Liver (tissue), 8 donors: ENCODE measurements at regions not wholly inside any gene's neighbourhood (a gene's known extent, or its start where the extent isn't known, plus 50 kb on each side); places are given as distances from the start of the nearest gene placed in this dataset.
A peak's percentile ranks its signal among the peaks of the same experiment; 100 is the strongest.
"Not testable (repeated sequence)": the region's sequence is repeated elsewhere in the genome, so short reads cannot be mapped to it uniquely, and the experiment has no call there.

Experiments
- DNase-seq: peaks from one replicate; pipeline ENCODE4 v3.0.0-alpha.2; 2017; ENCODE audit warnings: low spot score
- H3K27ac ChIP-seq, 2 donors: one replicate each; pipeline ENCODE4 v1.7.0; 2013; ENCODE audit warnings: inconsistent platforms in 2 of 2, low read length in 2 of 2, control low read depth in 1 of 2, low read depth in 1 of 2, mild to moderate bottlenecking in 1 of 2
- H3K27me3 ChIP-seq, 4 donors: one replicate each; pipeline versions ENCODE4 v1.6.1 to v1.7.0; 2013; ENCODE audit warnings: low read length in 3 of 4, inconsistent platforms in 1 of 4, mild to moderate bottlenecking in 1 of 4, moderate library complexity in 1 of 4; ENCODE audit not compliant: control insufficient read depth in 4 of 4, insufficient read depth in 4 of 4
- H3K36me3 ChIP-seq, 4 donors: one replicate each; pipeline versions ENCODE4 v1.6.1 to v1.7.0; 2013; ENCODE audit warnings: low read length in 3 of 4, mild to moderate bottlenecking in 3 of 4, low read depth in 1 of 4, moderate library complexity in 1 of 4; ENCODE audit not compliant: control insufficient read depth in 4 of 4, insufficient read depth in 3 of 4
- H3K4me1 ChIP-seq, 4 donors: one replicate each; pipeline versions ENCODE4 v1.6.1 to v1.7.0; 2013; ENCODE audit warnings: low read length in 3 of 4, mild to moderate bottlenecking in 3 of 4, moderate library complexity in 1 of 4; ENCODE audit not compliant: control insufficient read depth in 4 of 4, insufficient read depth in 4 of 4
- H3K4me3 ChIP-seq, 3 donors: one replicate each; pipeline versions ENCODE4 v1.6.1 to v1.7.0; 2013; ENCODE audit warnings: low read length in 3 of 3, control low read depth in 1 of 3, low read depth in 1 of 3, mild to moderate bottlenecking in 1 of 3
- H3K9ac ChIP-seq, 2 donors: one replicate each; pipeline ENCODE4 v1.7.0; 2013; ENCODE audit warnings: low read length in 2 of 2, mild to moderate bottlenecking in 2 of 2, moderate library complexity in 2 of 2, control low read depth in 1 of 2, low read depth in 1 of 2
- H3K9me3 ChIP-seq, 4 donors: one replicate each; pipeline versions ENCODE4 v1.6.1 to v1.7.0; 2013; ENCODE audit warnings: low read length in 3 of 4; ENCODE audit not compliant: control insufficient read depth in 4 of 4
- ATF3 ChIP-seq: IDR thresholded peaks from 2 replicates; pipeline ENCODE4 v1.6.1; 2016; ENCODE audit warnings: antibody characterized with exemption
- EGR1 ChIP-seq, 2 donors: IDR thresholded peaks; 2 replicates each; pipeline ENCODE4 v1.6.1; 2016 to 2018; ENCODE audit warnings: antibody characterized with exemption in 2 of 2, low read depth in 2 of 2
- FOXA2 ChIP-seq: IDR thresholded peaks from 2 replicates; pipeline ENCODE4 v1.6.1; 2016; ENCODE audit warnings: antibody characterized with exemption
- HNF4G ChIP-seq: IDR thresholded peaks from 2 replicates; pipeline ENCODE4 v1.6.1; 2016; ENCODE audit warnings: antibody characterized with exemption
- JUND ChIP-seq, 2 donors: IDR thresholded peaks; 2 replicates each; pipeline ENCODE4 v1.6.1; 2016; ENCODE audit warnings: antibody characterized with exemption in 2 of 2
- RAD21 ChIP-seq, 2 donors: IDR thresholded peaks; 2 replicates each; pipeline ENCODE4 v1.6.1; 2016; ENCODE audit warnings: antibody characterized with exemption in 2 of 2, mild to moderate bottlenecking in 2 of 2
- RXRA ChIP-seq, 2 donors: IDR thresholded peaks; 2 replicates each; pipeline ENCODE4 v1.6.1; 2017 to 2018; ENCODE audit warnings: antibody characterized with exemption in 2 of 2, mild to moderate bottlenecking in 1 of 2
- SP1 ChIP-seq: IDR thresholded peaks from 2 replicates; pipeline ENCODE4 v1.6.1; 2018; ENCODE audit warnings: antibody characterized with exemption, mild to moderate bottlenecking
- YY1 ChIP-seq: IDR thresholded peaks from 2 replicates; pipeline ENCODE4 v1.6.1; 2016; ENCODE audit warnings: antibody characterized with exemption, mild to moderate bottlenecking
- WGBS: extraction: QIAGEN DNeasy Blood & Tissue Kit; methylation state at CpG from one replicate; pipeline ENCODE4 v1.1.7; 2013; 5-methylcytosine and 5-hydroxymethylcytosine counted together
- TF ChIP-seq, protein P1 (sequence below): IDR thresholded peaks from 2 replicates; pipeline ENCODE4 v1.6.1; 2016; ENCODE audit warnings: antibody characterized with exemption, mild to moderate bottlenecking
- TF ChIP-seq, protein P2 (sequence below): fragments of 150-350 bp; IDR thresholded peaks from 2 replicates; pipeline ENCODE4 v1.5.1; 2017; ENCODE audit warnings: improper control_type of control experiment, low read depth, low read length; ENCODE audit not compliant: missing input control
- TF ChIP-seq, protein P3 (sequence below): IDR thresholded peaks from 2 replicates; pipeline ENCODE4 v1.6.1; 2016; ENCODE audit warnings: antibody characterized with exemption
- donor health status: healthy.
- donor health status: healthy.
- donor health status: healthy.
- donor health status: healthy.
- donor health status: healthy.

DNA sequence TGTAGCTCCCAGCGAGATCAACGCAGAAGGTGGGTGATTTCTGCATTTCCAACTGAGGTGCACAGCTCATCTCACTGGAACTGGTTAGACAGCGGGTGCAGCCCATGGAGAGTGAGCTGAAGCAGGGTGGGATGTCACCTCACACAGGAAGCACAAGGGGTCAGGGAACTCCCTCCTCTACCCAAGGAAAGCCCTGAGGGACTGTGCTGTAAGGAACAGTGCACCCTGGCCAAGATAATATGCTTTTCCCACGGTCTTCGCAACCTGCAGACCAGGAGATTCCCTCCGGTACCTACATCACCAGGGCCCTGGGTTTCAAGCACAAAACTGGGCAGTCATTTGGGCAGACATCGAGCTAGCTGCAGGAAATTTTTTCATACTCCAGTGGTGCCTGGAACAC lies 216.4 kb upstream of the TET2 start:
- TF ChIP-seq ATF3 = no peak
- TF ChIP-seq YY1 = no peak
- TF ChIP-seq, protein P1, sequence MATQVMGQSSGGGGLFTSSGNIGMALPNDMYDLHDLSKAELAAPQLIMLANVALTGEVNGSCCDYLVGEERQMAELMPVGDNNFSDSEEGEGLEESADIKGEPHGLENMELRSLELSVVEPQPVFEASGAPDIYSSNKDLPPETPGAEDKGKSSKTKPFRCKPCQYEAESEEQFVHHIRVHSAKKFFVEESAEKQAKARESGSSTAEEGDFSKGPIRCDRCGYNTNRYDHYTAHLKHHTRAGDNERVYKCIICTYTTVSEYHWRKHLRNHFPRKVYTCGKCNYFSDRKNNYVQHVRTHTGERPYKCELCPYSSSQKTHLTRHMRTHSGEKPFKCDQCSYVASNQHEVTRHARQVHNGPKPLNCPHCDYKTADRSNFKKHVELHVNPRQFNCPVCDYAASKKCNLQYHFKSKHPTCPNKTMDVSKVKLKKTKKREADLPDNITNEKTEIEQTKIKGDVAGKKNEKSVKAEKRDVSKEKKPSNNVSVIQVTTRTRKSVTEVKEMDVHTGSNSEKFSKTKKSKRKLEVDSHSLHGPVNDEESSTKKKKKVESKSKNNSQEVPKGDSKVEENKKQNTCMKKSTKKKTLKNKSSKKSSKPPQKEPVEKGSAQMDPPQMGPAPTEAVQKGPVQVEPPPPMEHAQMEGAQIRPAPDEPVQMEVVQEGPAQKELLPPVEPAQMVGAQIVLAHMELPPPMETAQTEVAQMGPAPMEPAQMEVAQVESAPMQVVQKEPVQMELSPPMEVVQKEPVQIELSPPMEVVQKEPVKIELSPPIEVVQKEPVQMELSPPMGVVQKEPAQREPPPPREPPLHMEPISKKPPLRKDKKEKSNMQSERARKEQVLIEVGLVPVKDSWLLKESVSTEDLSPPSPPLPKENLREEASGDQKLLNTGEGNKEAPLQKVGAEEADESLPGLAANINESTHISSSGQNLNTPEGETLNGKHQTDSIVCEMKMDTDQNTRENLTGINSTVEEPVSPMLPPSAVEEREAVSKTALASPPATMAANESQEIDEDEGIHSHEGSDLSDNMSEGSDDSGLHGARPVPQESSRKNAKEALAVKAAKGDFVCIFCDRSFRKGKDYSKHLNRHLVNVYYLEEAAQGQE = no peak
- no peak for TF ChIP-seq EGR1 (IDR thresholded peaks at IDR 0.05; ENCODE audit: low read depth in 2 of 2)
- no peak for TF ChIP-seq SP1
- TF ChIP-seq HNF4G = no peak
- no peak for TF ChIP-seq FOXA2
- no peak for TF ChIP-seq JUND (IDR thresholded peaks at IDR 0.05)
- no peak for DNase-seq
- Histone ChIP-seq H3K9me3 (peaks cover 0 to 7% (median 2%) of the 10 kb centered on the region in 4 donors), H3K4me3 (peak overlapping the region in 1 of 3 donors; percentile 57), H3K36me3 (peaks cover 0 to 12% (median 0%) of the 10 kb centered on the region in 4 donors), H3K27me3 (no peaks in the 10 kb centered on the region), H3K27ac (no peak overlapping the region), H3K4me1 (no peaks in the 10 kb centered on the region), H3K9ac (no peak overlapping the region)
- 89% methylated on average over 7 of the region's 7 CpGs for WGBS

GRCh38 chr4:104930745-104931736 lies 215.6 kb upstream of the TET2 start:
- not testable (repeated sequence) for H3K27ac ChIP-seq, H3K9me3 ChIP-seq, H3K27me3 ChIP-seq, H3K4me3 ChIP-seq, H3K9ac ChIP-seq, H3K4me1 ChIP-seq, DNase-seq
- TF ChIP-seq, protein P2, sequence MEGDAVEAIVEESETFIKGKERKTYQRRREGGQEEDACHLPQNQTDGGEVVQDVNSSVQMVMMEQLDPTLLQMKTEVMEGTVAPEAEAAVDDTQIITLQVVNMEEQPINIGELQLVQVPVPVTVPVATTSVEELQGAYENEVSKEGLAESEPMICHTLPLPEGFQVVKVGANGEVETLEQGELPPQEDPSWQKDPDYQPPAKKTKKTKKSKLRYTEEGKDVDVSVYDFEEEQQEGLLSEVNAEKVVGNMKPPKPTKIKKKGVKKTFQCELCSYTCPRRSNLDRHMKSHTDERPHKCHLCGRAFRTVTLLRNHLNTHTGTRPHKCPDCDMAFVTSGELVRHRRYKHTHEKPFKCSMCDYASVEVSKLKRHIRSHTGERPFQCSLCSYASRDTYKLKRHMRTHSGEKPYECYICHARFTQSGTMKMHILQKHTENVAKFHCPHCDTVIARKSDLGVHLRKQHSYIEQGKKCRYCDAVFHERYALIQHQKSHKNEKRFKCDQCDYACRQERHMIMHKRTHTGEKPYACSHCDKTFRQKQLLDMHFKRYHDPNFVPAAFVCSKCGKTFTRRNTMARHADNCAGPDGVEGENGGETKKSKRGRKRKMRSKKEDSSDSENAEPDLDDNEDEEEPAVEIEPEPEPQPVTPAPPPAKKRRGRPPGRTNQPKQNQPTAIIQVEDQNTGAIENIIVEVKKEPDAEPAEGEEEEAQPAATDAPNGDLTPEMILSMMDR = peak; percentile 18
- TF ChIP-seq RAD21 (IDR thresholded peaks at IDR 0.05) = peak; percentile 30 to 50
- 51% methylated on average over 5 of the region's 5 CpGs for WGBS
- peaks cover 0 to 12% (median 0%) of the 10 kb centered on the region in 4 donors for H3K36me3 ChIP-seq

GRCh38 chr4:104938624-104939023 lies 208.1 kb upstream of the TET2 start:
- H3K9me3 ChIP-seq = no peaks in the 10 kb centered on the region
- no peak overlapping the region for H3K9ac ChIP-seq

More at GRCh38 chr4:104938624-104939023, 208.1 kb upstream of the TET2 start:
- DNase-seq = no peak
- 94% methylated on average over 1 of the region's 1 CpG for WGBS
- H3K27ac ChIP-seq = no peak overlapping the region
- TF ChIP-seq RXRA (IDR thresholded peaks at IDR 0.05) (no peak), EGR1 (IDR thresholded peaks at IDR 0.05; ENCODE audit: low read depth in 2 of 2) (no peak), HNF4G (no peak)
- TF ChIP-seq, protein P3, sequence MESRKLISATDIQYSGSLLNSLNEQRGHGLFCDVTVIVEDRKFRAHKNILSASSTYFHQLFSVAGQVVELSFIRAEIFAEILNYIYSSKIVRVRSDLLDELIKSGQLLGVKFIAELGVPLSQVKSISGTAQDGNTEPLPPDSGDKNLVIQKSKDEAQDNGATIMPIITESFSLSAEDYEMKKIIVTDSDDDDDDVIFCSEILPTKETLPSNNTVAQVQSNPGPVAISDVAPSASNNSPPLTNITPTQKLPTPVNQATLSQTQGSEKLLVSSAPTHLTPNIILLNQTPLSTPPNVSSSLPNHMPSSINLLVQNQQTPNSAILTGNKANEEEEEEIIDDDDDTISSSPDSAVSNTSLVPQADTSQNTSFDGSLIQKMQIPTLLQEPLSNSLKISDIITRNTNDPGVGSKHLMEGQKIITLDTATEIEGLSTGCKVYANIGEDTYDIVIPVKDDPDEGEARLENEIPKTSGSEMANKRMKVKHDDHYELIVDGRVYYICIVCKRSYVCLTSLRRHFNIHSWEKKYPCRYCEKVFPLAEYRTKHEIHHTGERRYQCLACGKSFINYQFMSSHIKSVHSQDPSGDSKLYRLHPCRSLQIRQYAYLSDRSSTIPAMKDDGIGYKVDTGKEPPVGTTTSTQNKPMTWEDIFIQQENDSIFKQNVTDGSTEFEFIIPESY = no peak
- H3K27me3 ChIP-seq = no peaks in the 10 kb centered on the region
- H3K4me1 ChIP-seq = no peaks in the 10 kb centered on the region
- no peak overlapping the region for H3K4me3 ChIP-seq
- H3K36me3 ChIP-seq = no peaks in the 10 kb centered on the region
